ENCODE measurements at regions not wholly inside any gene's neighbourhood (a gene's known extent, or its start where the extent isn't known, plus 50 kb on each side); places are given as distances from the start of the nearest gene placed in this dataset.

DNA sequence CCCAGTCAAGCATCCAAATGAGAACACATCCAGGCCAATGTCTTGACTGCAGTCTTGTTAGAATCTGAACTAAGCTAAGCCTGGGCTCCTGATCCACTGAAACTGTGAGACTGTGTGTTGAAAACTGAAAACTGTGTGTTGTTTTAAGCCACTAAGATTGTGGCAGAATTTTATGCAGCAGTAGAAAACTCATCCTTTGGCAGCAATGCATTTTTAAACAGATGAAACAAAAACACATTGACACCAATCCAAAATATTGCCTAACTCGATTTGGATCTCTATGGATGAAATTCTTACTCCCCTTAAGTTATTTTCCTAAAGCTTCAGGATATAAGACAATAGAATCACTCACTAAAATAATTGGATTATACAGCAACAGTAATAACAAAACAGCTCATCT is 202.3 kb upstream of the KLF12 start:
- Histone ChIP-seq H3K4me3 (ENCODE audit: low read length) (no peak overlapping the region), H3K36me3 (ENCODE audit: control insufficient read depth, insufficient read depth, low read length) (no peaks in the 10 kb centered on the region), H3K9me3 (ENCODE audit: control insufficient read depth, insufficient read depth, low read length) (no peaks in the 10 kb centered on the region), H3K4me1 (ENCODE audit: control insufficient read depth, insufficient read depth, low read length) (no peaks in the 10 kb centered on the region), H3K27ac (ENCODE audit: low read length) (no peak overlapping the region), H3K27me3 (ENCODE audit: control insufficient read depth, insufficient read depth, low read length) (no peaks in the 10 kb centered on the region)
- WGBS (ENCODE audit: insufficient coverage, insufficient read length), result no CpG with 5 or more reads among the region's 1 CpG
- DNase-seq (ENCODE audit: low read depth, low spot score), result no peak

DNA sequence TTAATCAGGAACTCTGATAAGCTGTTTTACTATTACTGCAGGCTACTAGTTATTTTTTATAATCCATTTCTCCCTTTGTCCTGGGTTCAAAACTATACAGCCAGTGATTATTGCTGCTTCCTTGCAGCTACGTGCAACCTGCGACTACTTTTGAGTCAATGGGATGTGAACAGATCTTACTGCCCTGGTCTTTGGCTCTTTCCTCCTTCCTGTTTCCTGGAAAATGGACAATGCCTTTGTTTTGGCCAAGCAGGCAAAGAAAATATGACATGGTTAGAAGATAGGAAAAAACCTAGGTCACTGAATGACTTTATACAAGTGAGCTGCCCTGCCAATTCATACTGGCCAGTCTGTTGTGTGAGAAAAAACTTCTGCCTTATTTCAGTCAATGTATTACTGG is 201.2 kb upstream of the KLF12 start:
- H3K4me1 ChIP-seq (ENCODE audit: control insufficient read depth, insufficient read depth, low read length), result no peaks in the 10 kb centered on the region
- H3K27me3 ChIP-seq (ENCODE audit: control insufficient read depth, insufficient read depth, low read length), result no peaks in the 10 kb centered on the region
- H3K9me3 ChIP-seq (ENCODE audit: control insufficient read depth, insufficient read depth, low read length), result no peaks in the 10 kb centered on the region
- H3K27ac ChIP-seq (ENCODE audit: low read length), result no peak overlapping the region
- no peak for DNase-seq (ENCODE audit: low read depth, low spot score)
- no peaks in the 10 kb centered on the region for H3K36me3 ChIP-seq (ENCODE audit: control insufficient read depth, insufficient read depth, low read length)
- H3K4me3 ChIP-seq (ENCODE audit: low read length), result no peak overlapping the region
- no CpG with 5 or more reads among the region's 2 CpGs for WGBS (ENCODE audit: insufficient coverage, insufficient read length)

DNA sequence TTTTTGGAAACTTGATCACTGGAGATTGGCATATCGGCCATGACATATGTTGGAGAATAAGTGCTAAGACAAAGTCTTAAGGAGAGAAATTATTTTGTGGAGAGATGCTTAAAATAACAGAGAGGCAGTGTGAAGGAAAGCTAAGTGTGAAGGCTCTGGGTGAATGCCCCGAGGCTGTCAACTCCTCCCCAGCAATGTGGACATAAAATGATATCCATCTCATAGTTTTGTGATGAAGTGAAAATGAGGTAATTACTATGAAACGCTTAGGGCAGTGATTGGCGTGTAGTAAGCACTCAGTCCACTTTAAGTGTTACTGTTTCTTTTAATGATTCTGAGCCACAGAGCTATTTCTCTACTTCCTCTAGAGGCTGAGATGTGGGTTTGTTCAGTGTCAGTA is 195.8 kb upstream of the KLF12 start:
- Histone ChIP-seq H3K9me3 (ENCODE audit: control insufficient read depth, insufficient read depth, low read length) (no peaks in the 10 kb centered on the region), H3K4me1 (ENCODE audit: control insufficient read depth, insufficient read depth, low read length) (no peaks in the 10 kb centered on the region), H3K36me3 (ENCODE audit: control insufficient read depth, insufficient read depth, low read length) (no peaks in the 10 kb centered on the region), H3K27ac (ENCODE audit: low read length) (no peak overlapping the region), H3K4me3 (ENCODE audit: low read length) (no peak overlapping the region), H3K27me3 (ENCODE audit: control insufficient read depth, insufficient read depth, low read length) (no peaks in the 10 kb centered on the region)
- no peak for DNase-seq (ENCODE audit: low read depth, low spot score)
- WGBS (ENCODE audit: insufficient coverage, insufficient read length), result no CpG with 5 or more reads among the region's 4 CpGs

DNA sequence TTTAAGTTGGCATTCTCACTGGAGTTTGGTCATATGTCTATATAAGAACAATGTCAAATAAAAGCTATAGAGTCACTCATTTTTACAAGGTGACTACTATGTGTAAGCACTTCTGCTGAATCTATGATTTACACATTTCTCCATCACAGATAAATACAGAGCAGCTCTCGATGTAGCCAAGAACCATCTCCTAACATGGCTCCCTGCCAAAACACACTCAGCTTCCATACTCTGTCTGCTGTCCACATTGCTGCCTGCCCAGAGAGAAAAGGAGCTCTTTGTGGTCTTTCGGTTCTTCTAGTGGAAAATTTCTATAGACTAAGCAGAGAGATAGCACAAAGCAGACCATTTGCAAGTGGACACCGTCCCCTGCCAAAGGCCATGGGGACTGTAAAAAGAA is 190.9 kb upstream of the KLF12 start:
- Histone ChIP-seq H3K36me3 (ENCODE audit: control insufficient read depth, insufficient read depth, low read length) (no peaks in the 10 kb centered on the region), H3K27me3 (ENCODE audit: control insufficient read depth, insufficient read depth, low read length) (no peaks in the 10 kb centered on the region), H3K9me3 (ENCODE audit: control insufficient read depth, insufficient read depth, low read length) (no peaks in the 10 kb centered on the region), H3K27ac (ENCODE audit: low read length) (no peak overlapping the region), H3K4me3 (ENCODE audit: low read length) (no peak overlapping the region), H3K4me1 (ENCODE audit: control insufficient read depth, insufficient read depth, low read length) (no peaks in the 10 kb centered on the region)
- no peak for DNase-seq (ENCODE audit: low read depth, low spot score)
- no CpG with 5 or more reads among the region's 3 CpGs for WGBS (ENCODE audit: insufficient coverage, insufficient read length)

DNA sequence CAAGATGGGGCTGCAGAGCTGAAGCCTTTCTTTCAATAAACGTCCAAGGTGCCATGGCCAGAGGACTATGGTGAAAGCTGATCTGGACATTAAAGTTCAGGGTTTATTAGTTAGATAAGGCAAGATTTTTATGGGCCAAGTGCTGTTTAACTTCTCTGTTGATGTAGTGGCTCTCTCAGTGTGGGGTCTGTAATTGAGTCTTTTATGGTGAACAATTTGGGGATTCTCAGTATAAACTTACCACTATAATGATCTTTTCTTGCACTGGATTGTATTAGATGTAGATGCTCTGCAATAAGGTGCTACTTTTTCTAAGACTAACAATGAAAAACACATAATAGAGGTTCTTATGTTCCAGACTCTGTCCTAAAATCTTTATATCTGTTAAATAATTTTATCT is 190.1 kb upstream of the KLF12 start:
- no peaks in the 10 kb centered on the region for H3K36me3 ChIP-seq (ENCODE audit: control insufficient read depth, insufficient read depth, low read length)
- no peak overlapping the region for H3K4me3 ChIP-seq (ENCODE audit: low read length)
- DNase-seq (ENCODE audit: low read depth, low spot score), result no peak
- no peak overlapping the region for H3K27ac ChIP-seq (ENCODE audit: low read length)
- WGBS (ENCODE audit: insufficient coverage, insufficient read length), result no CpG with 5 or more reads among the region's 1 CpG
- H3K27me3 ChIP-seq (ENCODE audit: control insufficient read depth, insufficient read depth, low read length), result no peaks in the 10 kb centered on the region
- no peaks in the 10 kb centered on the region for H3K9me3 ChIP-seq (ENCODE audit: control insufficient read depth, insufficient read depth, low read length)
- no peaks in the 10 kb centered on the region for H3K4me1 ChIP-seq (ENCODE audit: control insufficient read depth, insufficient read depth, low read length)

DNA sequence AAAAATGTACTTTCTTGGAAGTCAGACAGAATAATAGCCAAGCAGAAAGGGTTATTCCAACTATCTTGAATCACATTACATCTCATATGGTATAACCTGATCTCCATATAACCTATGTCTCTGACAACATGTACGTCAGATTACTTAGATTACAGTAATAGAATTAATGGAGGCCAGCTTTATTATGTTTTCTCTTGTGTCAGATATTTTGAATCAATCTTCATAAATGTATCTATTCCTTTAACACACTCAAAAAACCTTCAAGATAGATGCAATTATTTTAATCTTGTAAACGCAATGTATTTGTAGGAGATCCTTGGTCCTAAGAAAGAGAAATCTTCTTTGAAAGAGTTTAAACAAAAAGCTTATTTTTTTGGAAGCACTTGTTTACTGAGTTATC is 188.4 kb upstream of the KLF12 start:
- no CpG with 5 or more reads among the region's 2 CpGs for WGBS (ENCODE audit: insufficient coverage, insufficient read length)
- no peaks in the 10 kb centered on the region for H3K27me3 ChIP-seq (ENCODE audit: control insufficient read depth, insufficient read depth, low read length)
- no peak for DNase-seq (ENCODE audit: low read depth, low spot score)
- H3K4me3 ChIP-seq (ENCODE audit: low read length), result no peak overlapping the region
- no peaks in the 10 kb centered on the region for H3K36me3 ChIP-seq (ENCODE audit: control insufficient read depth, insufficient read depth, low read length)
- no peak overlapping the region for H3K27ac ChIP-seq (ENCODE audit: low read length)
- no peaks in the 10 kb centered on the region for H3K4me1 ChIP-seq (ENCODE audit: control insufficient read depth, insufficient read depth, low read length)
- H3K9me3 ChIP-seq (ENCODE audit: control insufficient read depth, insufficient read depth, low read length), result no peaks in the 10 kb centered on the region

DNA sequence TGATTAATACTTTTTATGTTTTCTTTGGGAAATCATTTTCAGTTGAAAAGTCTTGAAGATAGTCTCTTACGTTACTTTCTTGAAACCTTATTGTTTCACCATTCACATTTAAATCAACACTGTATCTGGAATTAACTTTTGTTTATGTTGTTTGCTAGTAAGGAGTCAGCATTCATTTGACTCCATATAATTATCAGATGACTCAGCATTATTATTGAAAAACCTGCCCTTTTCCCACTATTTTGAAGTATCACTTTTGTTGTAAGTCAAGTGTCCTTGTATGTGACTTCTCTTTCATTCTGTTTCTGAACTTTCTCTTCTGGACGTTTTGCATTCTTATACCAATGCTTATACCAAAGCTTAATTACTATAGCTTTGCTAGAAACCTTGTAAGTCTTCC is 186.1 kb upstream of the KLF12 start:
- no peak for DNase-seq (ENCODE audit: low read depth, low spot score)
- Histone ChIP-seq H3K9me3 (ENCODE audit: control insufficient read depth, insufficient read depth, low read length) (no peaks in the 10 kb centered on the region), H3K27ac (ENCODE audit: low read length) (no peak overlapping the region), H3K4me3 (ENCODE audit: low read length) (no peak overlapping the region), H3K4me1 (ENCODE audit: control insufficient read depth, insufficient read depth, low read length) (no peaks in the 10 kb centered on the region), H3K27me3 (ENCODE audit: control insufficient read depth, insufficient read depth, low read length) (no peaks in the 10 kb centered on the region), H3K36me3 (ENCODE audit: control insufficient read depth, insufficient read depth, low read length) (no peaks in the 10 kb centered on the region)
- WGBS (ENCODE audit: insufficient coverage, insufficient read length), result no CpG with 5 or more reads among the region's 2 CpGs

DNA sequence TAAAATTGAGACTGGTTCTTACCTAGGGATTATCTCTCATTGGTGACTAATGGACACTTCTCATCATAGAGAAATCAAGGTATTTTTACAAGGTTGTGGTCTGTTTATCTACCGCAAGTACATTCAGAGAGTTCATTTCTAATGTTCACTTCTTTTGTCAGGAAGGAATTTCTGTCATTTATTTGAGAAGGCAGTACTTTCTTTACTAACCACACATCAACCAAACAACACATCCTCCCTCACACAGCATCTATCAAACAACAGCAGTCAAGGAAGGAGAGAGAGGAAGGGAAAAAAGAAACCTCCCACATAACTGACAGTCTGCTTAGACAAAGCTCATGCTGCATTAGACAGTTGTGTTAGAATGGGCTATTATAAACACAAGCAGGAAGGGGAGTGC is 182.3 kb upstream of the KLF12 start:
- Histone ChIP-seq H3K27me3 (ENCODE audit: control insufficient read depth, insufficient read depth, low read length) (no peaks in the 10 kb centered on the region), H3K4me1 (ENCODE audit: control insufficient read depth, insufficient read depth, low read length) (no peaks in the 10 kb centered on the region), H3K9me3 (ENCODE audit: control insufficient read depth, insufficient read depth, low read length) (no peaks in the 10 kb centered on the region), H3K27ac (ENCODE audit: low read length) (no peak overlapping the region), H3K36me3 (ENCODE audit: control insufficient read depth, insufficient read depth, low read length) (no peaks in the 10 kb centered on the region), H3K4me3 (ENCODE audit: low read length) (no peak overlapping the region)
- WGBS (ENCODE audit: insufficient coverage, insufficient read length), result no CpG with 5 or more reads among the region's 1 CpG
- no peak for DNase-seq (ENCODE audit: low read depth, low spot score)

DNA sequence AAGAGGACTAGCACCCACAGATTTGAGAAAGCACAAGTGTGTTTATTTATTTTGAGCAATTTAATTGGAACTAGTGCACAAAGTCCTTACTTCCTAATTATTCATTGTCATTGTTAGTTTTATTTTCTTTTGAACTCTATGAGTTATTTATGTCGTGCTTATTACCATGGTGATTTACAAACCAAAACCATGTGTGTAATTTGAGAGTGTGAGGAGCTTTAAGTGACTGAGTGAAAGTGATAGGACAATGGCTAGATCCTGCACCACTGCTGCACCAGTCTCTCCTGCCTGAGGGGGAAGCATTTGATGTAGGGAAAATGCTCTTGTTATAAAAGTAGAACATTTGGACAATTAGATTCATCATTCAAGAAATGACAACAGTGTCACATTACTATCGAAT is 172.3 kb upstream of the KLF12 start:
- Histone ChIP-seq H3K4me3 (ENCODE audit: low read length) (no peak overlapping the region), H3K27ac (ENCODE audit: low read length) (no peak overlapping the region), H3K36me3 (ENCODE audit: control insufficient read depth, insufficient read depth, low read length) (no peaks in the 10 kb centered on the region), H3K9me3 (ENCODE audit: control insufficient read depth, insufficient read depth, low read length) (no peaks in the 10 kb centered on the region), H3K4me1 (ENCODE audit: control insufficient read depth, insufficient read depth, low read length) (no peaks in the 10 kb centered on the region), H3K27me3 (ENCODE audit: control insufficient read depth, insufficient read depth, low read length) (no peaks in the 10 kb centered on the region)
- no peak for DNase-seq (ENCODE audit: low read depth, low spot score)
- no CpG with 5 or more reads among the region's 2 CpGs for WGBS (ENCODE audit: insufficient coverage, insufficient read length)

DNA sequence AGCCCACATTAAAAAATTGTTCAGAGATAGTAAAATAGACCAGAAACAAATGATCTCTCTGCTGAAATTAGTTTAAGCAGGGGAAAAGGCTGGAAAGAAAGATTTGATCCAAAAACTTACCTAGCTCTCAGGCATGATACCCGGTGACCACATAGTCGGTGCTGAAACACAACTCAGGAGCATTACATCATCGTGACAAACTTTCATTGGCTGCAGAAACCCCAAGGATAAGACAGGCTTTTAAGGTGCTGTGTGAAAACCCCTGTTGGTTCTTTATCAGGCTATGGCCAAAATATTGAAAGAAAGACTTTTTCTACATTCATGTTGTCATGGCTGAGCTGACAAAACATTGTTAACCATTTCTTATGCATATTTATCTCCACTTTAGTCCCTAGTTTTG is 171.7 kb upstream of the KLF12 start:
- Histone ChIP-seq H3K36me3 (ENCODE audit: control insufficient read depth, insufficient read depth, low read length) (no peaks in the 10 kb centered on the region), H3K27me3 (ENCODE audit: control insufficient read depth, insufficient read depth, low read length) (no peaks in the 10 kb centered on the region), H3K9me3 (ENCODE audit: control insufficient read depth, insufficient read depth, low read length) (no peaks in the 10 kb centered on the region), H3K4me3 (ENCODE audit: low read length) (no peak overlapping the region), H3K27ac (ENCODE audit: low read length) (no peak overlapping the region), H3K4me1 (ENCODE audit: control insufficient read depth, insufficient read depth, low read length) (no peaks in the 10 kb centered on the region)
- WGBS (ENCODE audit: insufficient coverage, insufficient read length), result no CpG with 5 or more reads among the region's 3 CpGs
- no peak for DNase-seq (ENCODE audit: low read depth, low spot score)

DNA sequence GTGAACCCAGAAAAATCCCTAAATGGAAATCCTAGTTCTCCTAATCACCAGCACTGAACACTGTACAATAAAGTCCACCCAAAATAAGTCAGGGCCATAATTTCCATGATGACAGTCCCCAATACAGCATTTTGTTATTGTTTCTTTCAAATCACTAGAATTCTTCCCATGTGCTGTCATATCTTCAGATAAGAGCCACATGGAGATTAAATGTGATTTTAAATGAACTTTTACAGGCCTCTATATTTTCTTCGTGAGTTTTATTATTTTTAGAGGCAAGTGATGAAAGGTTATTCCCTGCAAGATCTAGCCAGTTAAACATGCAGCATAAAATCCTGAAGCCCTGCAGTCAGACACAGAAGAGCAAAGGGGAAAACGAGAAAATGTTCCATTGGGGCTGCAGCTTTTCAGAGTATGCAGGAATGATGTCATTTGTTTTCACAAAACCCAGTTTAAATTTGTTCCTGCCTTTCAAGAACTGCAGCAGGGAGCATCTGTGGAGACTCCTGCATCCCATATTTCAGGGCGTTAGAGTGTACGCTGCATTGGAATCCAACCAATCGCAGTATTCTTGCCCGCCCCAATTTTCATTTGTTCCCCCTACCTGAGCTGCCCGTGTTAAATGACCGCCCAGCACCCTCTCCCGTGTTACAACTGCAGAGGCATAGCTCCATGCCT is 167.2 kb upstream of the KLF12 start:
- DNase-seq (ENCODE audit: low read depth, low spot score), result no peak
- no CpG with 5 or more reads among the region's 9 CpGs for WGBS (ENCODE audit: insufficient coverage, insufficient read length)
- no peaks in the 10 kb centered on the region for H3K36me3 ChIP-seq (ENCODE audit: control insufficient read depth, insufficient read depth, low read length)
- no peaks in the 10 kb centered on the region; the same call in 1 of the 2 replicates for H3K27me3 ChIP-seq (ENCODE audit: control insufficient read depth, insufficient read depth, low read length)
- H3K4me1 ChIP-seq (ENCODE audit: control insufficient read depth, insufficient read depth, low read length), result no peaks in the 10 kb centered on the region
- no peaks in the 10 kb centered on the region for H3K9me3 ChIP-seq (ENCODE audit: control insufficient read depth, insufficient read depth, low read length)
- H3K4me3 ChIP-seq (ENCODE audit: low read length), result no peak overlapping the region
- H3K27ac ChIP-seq (ENCODE audit: low read length), result no peak overlapping the region

Data from iPS DF 6.9 (cell line).